GM19351 (cell line): ENCODE measurements at regions not wholly inside any gene's neighbourhood (a gene's known extent, or its start where the extent isn't known, plus 50 kb on each side); places are given as distances from the start of the nearest gene placed in this dataset.
"Not testable (repeated sequence)": the region's sequence is repeated elsewhere in the genome, so short reads cannot be mapped to it uniquely, and the experiment has no call there.

ENCODE experiments used
- ATAC-seq: cut with Tn5 transposase; IDR thresholded peaks from one replicate; pipeline ENCODE4 v1.9.1; 2021; ENCODE audit warnings: mild to moderate bottlenecking, moderate library complexity; ENCODE audit not compliant: unreplicated experiment

GRCh38 chr16:59601452-59601851 is 867.3 kb upstream of the GOT2 start:
- no peak for ATAC-seq

- no peak for ATAC-seq
Observed at GRCh38 chr16:59597269-59597668, 863.2 kb upstream of the GOT2 start.

GRCh38 chr16:59596693-59597092 is 862.6 kb upstream of the GOT2 start:
- no peak for ATAC-seq

- ATAC-seq: no peak
Observed at GRCh38 chr16:59593194-59593661, 859.1 kb upstream of the GOT2 start.

DNA sequence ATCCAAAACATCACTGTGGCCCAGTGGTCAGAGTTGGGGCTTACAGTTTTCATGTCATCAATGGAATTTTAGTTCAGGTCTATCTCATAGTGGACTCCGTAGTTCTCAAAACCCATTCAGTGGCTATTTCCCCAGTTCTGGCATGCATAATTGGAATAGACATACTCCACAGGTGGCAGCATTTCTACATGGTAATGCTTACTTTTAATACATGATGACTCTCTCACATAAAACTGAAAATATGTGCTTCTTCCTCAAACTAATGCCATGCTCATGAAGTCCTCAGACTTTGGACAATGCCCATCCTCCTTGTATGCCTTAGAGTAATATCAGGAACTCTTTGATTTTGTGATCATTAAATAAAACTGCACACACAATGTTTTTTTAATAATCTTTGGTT is 857.4 kb upstream of the GOT2 start:
- no peak for ATAC-seq

DNA sequence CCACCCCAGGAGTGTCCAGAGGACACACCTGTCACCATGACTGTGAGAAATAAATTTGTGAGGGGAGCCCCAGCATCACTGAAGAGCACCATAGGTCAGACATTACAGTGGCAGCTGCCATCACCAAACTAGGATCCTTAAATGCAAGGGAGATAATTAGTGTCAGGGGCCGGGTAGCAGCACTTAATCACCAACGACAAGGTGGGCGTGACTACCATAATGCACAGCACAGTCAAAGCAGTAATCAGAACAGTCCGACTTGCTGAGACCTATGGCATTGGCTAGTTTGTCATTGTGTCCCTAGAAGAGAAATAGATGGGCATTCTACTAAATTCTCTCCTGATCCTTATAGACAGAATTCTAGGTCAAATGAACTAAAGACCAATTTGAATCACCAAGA is 856.7 kb upstream of the GOT2 start:
- ATAC-seq: no peak

GRCh38 chr16:59586331-59586730 is 852.2 kb upstream of the GOT2 start:
- ATAC-seq: no peak

- ATAC-seq: no peak
Observed at GRCh38 chr16:59574296-59574695, 840.2 kb upstream of the GOT2 start.

DNA sequence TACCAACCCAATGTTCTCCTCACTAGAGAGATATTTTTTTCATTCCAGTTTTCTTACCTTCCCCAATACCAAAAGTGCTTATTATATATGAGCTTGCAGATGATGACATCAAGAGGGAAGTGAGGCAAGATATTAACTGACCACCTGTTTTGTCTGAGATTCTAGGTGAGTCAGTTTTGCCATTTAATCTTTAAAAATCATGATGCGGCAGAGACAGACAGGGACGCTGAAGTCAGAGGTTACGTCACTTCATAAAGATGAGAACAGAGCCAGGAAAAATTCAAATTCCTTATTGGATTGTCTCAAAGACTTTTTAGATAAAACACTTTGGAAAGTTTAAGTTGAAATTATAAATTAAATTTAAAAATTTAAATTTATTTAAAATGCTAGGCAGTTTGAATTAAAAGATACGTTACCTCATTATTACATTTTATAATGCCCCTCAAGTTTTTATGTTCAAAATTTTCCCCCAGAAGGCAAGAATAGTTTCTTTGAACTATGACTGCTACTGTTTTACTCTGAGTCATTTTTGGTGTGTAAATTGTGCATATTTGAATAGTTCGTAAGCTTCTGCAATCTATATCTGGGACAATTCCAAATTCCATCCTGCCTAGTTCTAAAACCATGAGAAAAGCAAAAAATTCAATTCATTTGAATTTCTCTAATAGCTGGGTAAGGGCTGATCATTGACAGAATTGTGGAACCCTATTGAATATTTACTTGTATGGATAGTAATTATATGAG is 839.6 kb upstream of the GOT2 start:
- ATAC-seq: no peak

DNA sequence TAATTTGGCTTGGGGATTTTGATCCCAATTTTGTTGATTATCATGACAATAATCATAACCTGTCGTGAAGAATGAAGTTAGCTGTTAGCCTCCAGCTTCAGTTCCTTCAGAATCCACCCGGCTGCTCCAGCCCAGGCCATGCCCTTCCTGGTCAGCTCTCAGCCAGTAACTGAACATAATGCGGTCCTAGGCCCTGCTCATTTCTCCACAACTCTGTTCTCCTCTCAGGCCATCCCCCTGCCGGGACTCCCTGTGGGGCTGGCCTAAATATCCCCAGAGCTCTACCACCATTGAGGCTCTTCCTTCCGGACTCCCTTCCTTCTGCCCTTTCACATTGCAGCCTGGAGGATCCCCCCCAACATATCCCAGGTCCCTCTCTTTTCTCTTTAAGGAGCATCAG is 833.4 kb upstream of the GOT2 start:
- no peak for ATAC-seq

- ATAC-seq: no peak
Observed at GRCh38 chr16:59566446-59566845, 832.3 kb upstream of the GOT2 start.

GRCh38 chr16:59558679-59559078 is 824.6 kb upstream of the GOT2 start:
- no peak for ATAC-seq

DNA sequence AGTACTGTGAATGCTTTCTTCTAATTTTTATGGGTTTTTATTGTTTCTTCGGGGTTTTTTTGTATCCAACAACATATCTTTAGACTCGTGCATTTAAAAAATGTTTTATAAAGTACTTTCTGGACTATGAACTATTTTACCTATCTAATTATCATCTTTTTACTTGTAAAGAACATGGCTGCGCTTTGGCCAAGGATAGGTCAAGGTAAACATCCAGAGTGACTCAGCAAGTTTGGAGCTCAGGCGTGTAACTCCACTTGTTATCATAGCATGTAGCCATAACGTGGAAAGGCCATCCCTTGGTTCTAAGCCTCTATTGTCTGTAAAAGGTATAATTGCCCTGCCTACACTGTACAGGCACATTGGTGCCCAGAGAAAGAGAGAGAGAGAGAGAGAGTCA is 818.0 kb upstream of the GOT2 start:
- ATAC-seq: no peak

DNA sequence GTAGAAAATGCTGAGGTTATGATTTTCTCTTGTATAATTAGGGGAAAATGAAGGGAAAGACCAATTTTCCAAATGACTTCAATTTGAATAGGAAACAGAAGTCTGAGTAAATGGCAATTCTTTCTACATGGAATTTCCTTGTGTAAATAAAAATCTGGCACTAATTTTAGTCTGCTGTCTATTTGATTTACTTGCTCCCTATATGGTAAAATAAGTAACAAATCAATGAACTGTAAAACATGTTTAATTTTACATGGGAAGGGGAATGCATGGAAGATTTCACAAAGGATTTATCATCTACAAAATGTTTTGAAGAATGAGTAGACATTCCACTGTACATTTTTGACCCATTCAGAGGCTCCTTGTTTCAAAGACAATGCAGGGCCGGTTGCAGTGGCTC is 811.6 kb upstream of the GOT2 start:
- no peak for ATAC-seq

GRCh38 chr16:59543641-59544040 is 809.5 kb upstream of the GOT2 start:
- no peak for ATAC-seq

- no peak for ATAC-seq
Observed at GRCh38 chr16:59540621-59541020, 806.5 kb upstream of the GOT2 start.

DNA sequence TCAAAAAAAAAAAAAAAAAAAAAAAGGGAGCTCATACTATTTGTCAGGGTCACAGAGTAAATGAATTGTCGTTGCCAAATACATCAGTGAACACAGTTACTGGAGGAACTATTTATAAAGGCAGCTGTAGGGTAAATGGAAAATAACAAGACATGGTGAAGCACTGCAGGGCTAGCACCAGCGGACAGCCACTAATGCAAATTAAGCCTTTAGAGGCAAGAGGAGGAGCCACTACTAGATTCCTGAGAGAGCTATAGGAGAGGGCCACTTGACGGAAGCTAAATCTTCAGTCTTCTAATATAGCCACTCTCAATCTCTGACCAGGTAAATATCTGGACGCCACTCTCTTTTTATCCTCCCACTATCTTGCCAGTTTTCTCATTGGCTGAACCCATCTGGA is 801.2 kb upstream of the GOT2 start:
- no peak for ATAC-seq

DNA sequence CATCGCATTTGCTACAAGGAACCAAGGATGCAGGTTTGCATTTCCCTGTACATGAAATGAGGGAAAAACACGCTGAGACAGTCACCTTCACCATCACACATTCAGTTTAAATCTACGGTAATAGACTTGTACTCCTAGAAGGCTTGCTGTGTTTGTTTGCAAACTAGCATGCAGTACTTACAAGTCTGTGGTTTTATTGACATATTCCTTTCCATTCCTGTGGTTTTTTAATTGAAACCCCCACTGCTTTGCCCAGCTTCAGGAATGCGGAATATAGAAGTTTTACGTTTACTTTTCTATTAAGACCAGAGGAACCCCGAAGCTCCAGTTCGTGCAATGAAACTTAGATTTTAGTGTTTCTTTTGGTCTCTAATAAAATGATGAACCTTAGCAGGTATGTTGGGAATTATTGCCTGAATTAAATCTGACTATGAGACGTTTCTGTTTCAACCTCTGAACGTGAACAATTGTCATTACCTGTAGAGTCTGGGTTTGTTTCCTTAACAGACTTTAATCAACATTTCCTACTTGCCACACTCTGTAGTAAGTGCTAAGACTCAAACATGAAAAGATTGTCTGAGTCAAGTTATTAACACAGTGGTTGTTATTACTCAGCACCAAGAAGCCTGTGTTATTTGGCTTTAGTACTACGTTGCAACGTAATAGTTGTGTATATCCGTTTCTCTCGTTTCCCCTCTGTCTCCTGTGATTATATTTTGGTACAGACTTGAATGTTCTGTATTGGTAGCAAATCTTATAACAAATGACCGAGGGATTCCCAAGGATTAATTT is 793.3 kb upstream of the GOT2 start:
- ATAC-seq: no peak

DNA sequence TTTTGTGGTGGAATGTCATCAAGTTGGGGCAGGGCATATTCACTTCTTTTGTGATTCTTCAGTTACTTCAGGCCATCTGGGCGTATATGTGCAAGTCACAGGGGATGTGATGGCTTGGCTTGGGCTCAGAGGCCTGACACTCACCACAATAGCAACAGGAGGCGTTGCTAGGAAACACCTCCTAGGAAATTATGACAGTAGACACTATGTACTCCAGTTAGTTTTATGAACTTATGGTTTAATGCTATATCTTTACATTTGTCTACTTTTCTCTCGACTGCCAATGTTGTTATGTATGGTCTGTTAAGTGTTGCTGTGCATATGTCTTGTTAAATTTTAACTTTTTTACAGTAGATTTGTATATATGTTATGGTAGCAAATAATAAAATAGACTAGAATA is 788.7 kb upstream of the GOT2 start:
- ATAC-seq: no peak

- not testable (repeated sequence) for ATAC-seq
Observed at GRCh38 chr16:59518721-59519120, 784.6 kb upstream of the GOT2 start.

DNA sequence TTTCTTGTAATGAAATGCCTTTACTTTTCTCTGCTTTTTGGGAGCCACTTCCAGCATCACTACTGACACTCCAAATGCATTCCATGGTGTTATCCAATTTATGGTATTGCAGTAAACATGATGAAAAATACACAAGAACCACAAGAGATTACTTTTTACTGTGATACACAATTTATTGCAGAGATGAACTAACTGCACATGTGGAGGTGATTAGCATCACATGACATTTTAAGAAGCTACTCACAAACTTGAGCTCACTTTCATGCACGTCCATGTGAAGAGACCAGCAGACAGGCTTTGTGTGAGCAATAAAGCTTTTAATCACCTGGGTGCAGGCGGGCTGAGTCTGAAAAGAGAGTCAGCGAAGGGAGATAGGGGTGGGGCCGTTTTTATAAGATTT is 780.5 kb upstream of the GOT2 start:
- ATAC-seq: no peak

- ATAC-seq: no peak
Observed at GRCh38 chr16:59510008-59510424, 775.9 kb upstream of the GOT2 start.
